Renal cortex interstitium (tissue), 11 donors: ENCODE measurements at regions not wholly inside any gene's neighbourhood (a gene's known extent, or its start where the extent isn't known, plus 50 kb on each side); places are given as distances from the start of the nearest gene placed in this dataset.

Source experiments
- DNase-seq, 11 donors: peaks; one replicate each; pipeline ENCODE4 v3.0.0-alpha.2; 2013; ENCODE audit warnings: low read depth in 9 of 11, low spot score in 4 of 11; ENCODE audit errors: extremely low read depth in 1 of 11

- DNase-seq = no peak
Measured at GRCh38 chr2:177052471-177052870, 160.1 kb upstream of the HNRNPA3 start.

GRCh38 chr2:177053038-177053437, 159.6 kb upstream of the HNRNPA3 start:
- no peak for DNase-seq

GRCh38 chr2:177053716-177054115, 158.9 kb upstream of the HNRNPA3 start:
- no peak for DNase-seq

- DNase-seq = no peak
Measured at GRCh38 chr2:177056481-177056929, 156.1 kb upstream of the HNRNPA3 start.

GRCh38 chr2:177058747-177059146, 153.8 kb upstream of the HNRNPA3 start:
- DNase-seq = no peak

GRCh38 chr2:177059293-177059692, 153.3 kb upstream of the HNRNPA3 start:
- DNase-seq = no peak

GRCh38 chr2:177063331-177063730, 149.3 kb upstream of the HNRNPA3 start:
- no peak for DNase-seq

- DNase-seq = no peak
Measured at GRCh38 chr2:177064422-177064821, 148.2 kb upstream of the HNRNPA3 start.

GRCh38 chr2:177068967-177069366, 143.6 kb upstream of the HNRNPA3 start:
- no peak for DNase-seq

GRCh38 chr2:177072090-177072489, 140.5 kb upstream of the HNRNPA3 start:
- DNase-seq = peak in 5 of 11 donors; percentile 33 to 70 (median 42)

GRCh38 chr2:177073611-177074010, 139.0 kb upstream of the HNRNPA3 start:
- DNase-seq = no peak

GRCh38 chr2:177074099-177074710, 138.4 kb upstream of the HNRNPA3 start:
- DNase-seq = peak in 2 of 11 donors; percentile 33 to 46

- no peak for DNase-seq
Measured at GRCh38 chr2:177075254-177075653, 137.3 kb upstream of the HNRNPA3 start.

- DNase-seq = no peak
Measured at GRCh38 chr2:177076636-177077179, 135.9 kb upstream of the HNRNPA3 start.

GRCh38 chr2:177077778-177078177, 134.8 kb upstream of the HNRNPA3 start:
- no peak for DNase-seq

GRCh38 chr2:177078416-177078815, 134.2 kb upstream of the HNRNPA3 start:
- no peak for DNase-seq

GRCh38 chr2:177078855-177079254, 133.7 kb upstream of the HNRNPA3 start:
- DNase-seq = no peak

- no peak for DNase-seq
Measured at GRCh38 chr2:177080746-177081284, 131.8 kb upstream of the HNRNPA3 start.

GRCh38 chr2:177084607-177085006, 128.0 kb upstream of the HNRNPA3 start:
- no peak for DNase-seq

GRCh38 chr2:177088529-177088928, 124.1 kb upstream of the HNRNPA3 start:
- no peak for DNase-seq

GRCh38 chr2:177090967-177091366, 121.6 kb upstream of the HNRNPA3 start:
- no peak for DNase-seq
